ENCODE measurements at regions not wholly inside any gene's neighbourhood (a gene's known extent, or its start where the extent isn't known, plus 50 kb on each side); places are given as distances from the start of the nearest gene placed in this dataset.

DNA sequence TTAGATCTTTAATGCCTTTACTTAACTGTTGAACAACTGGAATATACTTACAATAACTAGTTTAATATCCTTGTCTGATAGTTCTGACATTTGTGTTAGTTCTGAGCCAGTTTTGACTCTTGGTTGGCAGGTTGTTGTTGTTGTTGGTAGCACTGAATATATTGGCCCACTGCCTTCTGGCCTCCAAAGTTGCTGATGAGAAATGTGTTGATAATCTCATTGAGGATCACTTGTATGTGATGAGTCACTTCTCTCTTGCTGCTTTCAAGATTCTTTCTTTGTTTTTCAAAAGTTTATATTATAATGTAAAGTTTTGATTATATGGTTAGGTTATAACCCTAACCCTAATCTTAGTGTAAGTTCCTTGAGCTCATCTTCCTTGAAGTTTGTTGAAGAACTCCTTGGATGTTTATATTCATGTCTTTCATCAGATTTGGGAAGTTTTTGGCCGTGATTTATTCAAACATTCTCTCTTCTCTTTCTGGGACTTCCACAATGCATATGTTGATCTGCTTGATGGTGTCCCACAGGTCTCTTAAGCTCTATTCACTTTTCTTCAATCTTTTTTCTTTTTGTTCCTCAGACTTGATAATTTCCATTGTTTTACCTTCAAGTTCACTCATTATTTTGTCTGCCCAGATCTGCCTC lies 149.7 kb downstream of the FGF18 start:
- Histone ChIP-seq H3K79me2 (ENCODE audit: insufficient read depth, low read depth) (no peaks in the 10 kb centered on the region), H3K36me3 (ENCODE audit: insufficient read depth) (no peaks in the 10 kb centered on the region), H3K27ac (no peak overlapping the region), H2AFZ (ENCODE audit: low read depth) (no peak overlapping the region), H3K4me3 (IDR thresholded peaks at IDR 0.05; ENCODE audit: insufficient read depth, low read depth, low read length) (no peak overlapping the region), H3K9ac (no peak overlapping the region), H3K4me1 (ENCODE audit: low read depth, poor library complexity, severe bottlenecking) (no peaks in the 10 kb centered on the region), H3K4me2 (no peak overlapping the region), H3K27me3 (ENCODE audit: insufficient read depth, low read depth) (no peaks in the 10 kb centered on the region), H4K20me1 (ENCODE audit: insufficient read depth) (no peaks in the 10 kb centered on the region)
- TF ChIP-seq CTCF (conservative IDR thresholded peaks at IDR 0.05; ENCODE audit: low read depth, low read length) = no peak

DNA sequence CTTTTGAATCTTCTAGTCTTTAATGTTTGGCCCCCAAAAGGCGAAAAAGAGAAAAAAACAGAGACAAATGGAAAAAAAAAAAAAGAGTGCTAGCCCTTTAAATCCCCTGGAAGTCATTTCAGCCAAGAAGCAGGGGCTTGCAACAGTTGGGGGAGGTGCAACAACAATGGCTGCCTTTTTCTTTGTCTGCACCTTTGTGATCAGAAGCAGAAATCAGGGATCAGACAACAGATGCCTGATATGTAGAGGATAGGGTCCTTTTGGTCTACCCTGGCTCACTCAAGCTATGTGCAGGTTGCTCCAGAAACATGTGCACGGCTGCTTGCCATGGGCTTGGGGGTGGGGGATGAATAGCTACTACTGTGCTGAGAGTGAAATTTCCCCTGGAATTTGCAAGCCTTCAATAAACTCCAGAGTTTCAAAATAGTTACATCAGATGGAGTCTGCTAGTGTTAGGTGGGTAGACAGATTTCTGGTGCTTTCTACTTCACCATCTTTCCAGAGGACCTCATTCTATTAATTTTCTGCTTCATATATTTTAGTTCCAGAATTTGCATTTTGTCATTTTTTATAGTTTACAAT lies 150.9 kb downstream of the FGF18 start:
- Histone ChIP-seq H2AFZ (ENCODE audit: low read depth) (no peak overlapping the region), H3K36me3 (ENCODE audit: insufficient read depth) (no peaks in the 10 kb centered on the region), H3K27ac (no peak overlapping the region), H3K9ac (no peak overlapping the region), H3K79me2 (ENCODE audit: insufficient read depth, low read depth) (no peaks in the 10 kb centered on the region), H4K20me1 (ENCODE audit: insufficient read depth) (no peaks in the 10 kb centered on the region), H3K4me3 (IDR thresholded peaks at IDR 0.05; ENCODE audit: insufficient read depth, low read depth, low read length) (no peak overlapping the region), H3K27me3 (ENCODE audit: insufficient read depth, low read depth) (no peaks in the 10 kb centered on the region), H3K4me1 (ENCODE audit: low read depth, poor library complexity, severe bottlenecking) (no peaks in the 10 kb centered on the region), H3K4me2 (no peak overlapping the region)
- TF ChIP-seq CTCF (conservative IDR thresholded peaks at IDR 0.05; ENCODE audit: low read depth, low read length) = no peak

- Histone ChIP-seq H3K9ac (no peak overlapping the region), H3K27ac (no peak overlapping the region), H3K4me2 (no peak overlapping the region), H3K27me3 (ENCODE audit: insufficient read depth, low read depth) (no peaks in the 10 kb centered on the region), H3K4me3 (IDR thresholded peaks at IDR 0.05; ENCODE audit: insufficient read depth, low read depth, low read length) (no peak overlapping the region), H3K79me2 (ENCODE audit: insufficient read depth, low read depth) (no peaks in the 10 kb centered on the region), H3K36me3 (ENCODE audit: insufficient read depth) (no peaks in the 10 kb centered on the region), H3K4me1 (ENCODE audit: low read depth, poor library complexity, severe bottlenecking) (no peaks in the 10 kb centered on the region), H2AFZ (ENCODE audit: low read depth) (no peak overlapping the region), H4K20me1 (ENCODE audit: insufficient read depth) (no peaks in the 10 kb centered on the region)
- TF ChIP-seq CTCF (conservative IDR thresholded peaks at IDR 0.05; ENCODE audit: low read depth, low read length) = no peak
These were observed 152.2 kb downstream of the FGF18 start for GRCh38 chr5:171571663-171572062.

DNA sequence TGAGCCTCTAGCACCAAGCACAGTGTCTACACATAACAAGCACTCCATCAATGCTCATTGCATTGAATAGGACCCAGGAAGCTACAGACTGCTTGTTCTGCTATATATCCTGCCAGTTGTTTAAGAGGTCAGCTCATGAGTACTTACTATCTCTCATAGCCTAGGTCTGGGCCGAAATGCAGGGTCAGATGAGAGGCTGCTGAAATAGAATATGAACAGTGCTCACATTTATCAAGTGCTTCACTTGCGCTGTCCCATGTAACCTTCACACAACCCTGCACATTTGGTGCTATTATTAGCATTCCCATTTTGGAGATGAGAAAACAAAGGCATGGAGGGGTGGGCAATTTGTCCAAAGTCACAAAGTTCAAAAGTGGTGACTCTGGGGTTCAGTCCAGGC lies 153.6 kb downstream of the FGF18 start:
- Histone ChIP-seq H3K27ac (no peak overlapping the region), H3K27me3 (ENCODE audit: insufficient read depth, low read depth) (no peaks in the 10 kb centered on the region), H3K79me2 (ENCODE audit: insufficient read depth, low read depth) (no peaks in the 10 kb centered on the region), H3K4me2 (no peak overlapping the region), H2AFZ (ENCODE audit: low read depth) (no peak overlapping the region), H3K36me3 (ENCODE audit: insufficient read depth) (no peaks in the 10 kb centered on the region), H4K20me1 (ENCODE audit: insufficient read depth) (no peaks in the 10 kb centered on the region), H3K4me1 (ENCODE audit: low read depth, poor library complexity, severe bottlenecking) (no peaks in the 10 kb centered on the region), H3K9ac (no peak overlapping the region), H3K4me3 (IDR thresholded peaks at IDR 0.05; ENCODE audit: insufficient read depth, low read depth, low read length) (no peak overlapping the region)
- TF ChIP-seq CTCF (conservative IDR thresholded peaks at IDR 0.05; ENCODE audit: low read depth, low read length) = no peak

All from KMS-11 (cell line).